H1 (cell line): ENCODE measurements at regions not wholly inside any gene's neighbourhood (a gene's known extent, or its start where the extent isn't known, plus 50 kb on each side); places are given as distances from the start of the nearest gene placed in this dataset.

Source experiments
- CTCF ChIA-PET: fragments of 300-600 bp; sonication (Branson Sonifier 250); formaldehyde crosslinking; loops from one replicate; lab custom pipeline; 2021; ENCODE audit not compliant: partially characterized antibody; lab: Charles Lee
- POLR2A ChIA-PET: fragments of 300-600 bp; sonication (Branson Sonifier 250); formaldehyde crosslinking; loops from one replicate; lab custom pipeline; 2021; ENCODE audit warnings: inconsistent platforms; ENCODE audit not compliant: partially characterized antibody; lab: Charles Lee
- DNase-seq, 2 experiments: peaks; one replicate each; pipeline versions ENCODE4 v3.0.0 to v3.0.0-alpha.2; 2010 to 2022; ENCODE audit warnings: low spot score in 2 of 2, low read depth in 1 of 2, mixed read lengths in 1 of 2
- FAIRE-seq: peaks from 2 replicates; lab custom pipeline; 2011; peaks lifted over from hg19 to GRCh38; lab: Jason Lieb, UNC
- H2AFZ ChIP-seq: 2 replicates; pipeline ENCODE4 v1.8.1; 2012; ENCODE audit warnings: low read length, inconsistent platforms
- H2AK5ac ChIP-seq: 2 replicates; pipeline ENCODE4 v1.6.1; 2013; ENCODE audit warnings: low read depth, low read length
- H2BK120ac ChIP-seq: replicated peaks from 2 replicates; pipeline ENCODE3; 2013; ENCODE audit warnings: low read depth, low read length, inconsistent platforms
- H2BK12ac ChIP-seq: 2 replicates; pipeline ENCODE4 v1.6.1; 2013; ENCODE audit warnings: low read depth, low read length
- H2BK15ac ChIP-seq: 2 replicates; pipeline ENCODE4 v1.6.1; 2013; ENCODE audit warnings: low read length
- H2BK20ac ChIP-seq: 2 replicates; pipeline ENCODE4 v1.6.1; 2013; ENCODE audit warnings: low read length
- H2BK5ac ChIP-seq: 2 replicates; pipeline ENCODE4 v1.6.1; 2013; ENCODE audit warnings: low read depth, low read length
- H3K14ac ChIP-seq: 2 replicates; pipeline ENCODE4 v1.6.1; 2013; ENCODE audit warnings: inconsistent platforms; ENCODE audit not compliant: insufficient read length
- H3K18ac ChIP-seq: 2 replicates; pipeline ENCODE4 v1.6.1; 2013; ENCODE audit warnings: low read length; ENCODE audit errors: extremely low read depth
- H3K23ac ChIP-seq: 2 replicates; pipeline ENCODE4 v1.6.1; 2013; ENCODE audit warnings: inconsistent platforms; ENCODE audit not compliant: insufficient read length
- H3K23me2 ChIP-seq: 2 replicates; pipeline ENCODE4 v1.6.1; 2013; ENCODE audit warnings: low read depth, low read length
- H3K27ac ChIP-seq: 2 replicates; pipeline ENCODE4 v1.6.1; 2011; ENCODE audit warnings: low read depth, low read length, inconsistent platforms
- H3K27me3 ChIP-seq, 4 experiments: replicated peaks in 1 of 4; 1 replicate in 1 of 4; 2 replicates in 3 of 4; pipeline versions ENCODE4 v1.6.1 to v1.8.1; 2011 to 2013; ENCODE audit warnings: low read length in 3 of 4, mild to moderate bottlenecking in 3 of 4, inconsistent platforms in 2 of 4, mixed read lengths in 2 of 4, moderate library complexity in 1 of 4; ENCODE audit not compliant: control insufficient read depth in 3 of 4, insufficient read depth in 3 of 4; ENCODE audit errors: extremely low read depth in 1 of 4
- H3K36me3 ChIP-seq, 4 experiments: 2 replicates each; pipeline versions ENCODE4 v1.6.1 to v1.8.1; 2011 to 2013; ENCODE audit warnings: mild to moderate bottlenecking in 4 of 4, low read length in 3 of 4, moderate library complexity in 2 of 4, control low read depth in 1 of 4, inconsistent platforms in 1 of 4; ENCODE audit not compliant: insufficient read depth in 4 of 4, control insufficient read depth in 2 of 4
- H3K4ac ChIP-seq: replicated peaks from 2 replicates; pipeline ENCODE3; 2013; ENCODE audit warnings: low read length, low read depth, mixed read lengths, inconsistent platforms; ENCODE audit not compliant: insufficient read length
- H3K4me1 ChIP-seq, 4 experiments: replicated peaks in 1 of 4; 1 replicate in 1 of 4; 2 replicates in 3 of 4; pipeline versions ENCODE4 v1.6.1 to v1.8.1; 2011 to 2013; ENCODE audit warnings: low read length in 3 of 4, inconsistent platforms in 2 of 4, mixed read lengths in 1 of 4; ENCODE audit not compliant: insufficient read depth in 4 of 4, control insufficient read depth in 3 of 4
- H3K4me2 ChIP-seq, 2 experiments: 2 replicates each; pipeline versions ENCODE4 v1.6.1 to v1.8.1; 2011 to 2013; ENCODE audit warnings: low read depth in 2 of 2, low read length in 2 of 2, control low read depth in 1 of 2, inconsistent platforms in 1 of 2, mild to moderate bottlenecking in 1 of 2; ENCODE audit not compliant: insufficient read depth in 1 of 2
- H3K4me3 ChIP-seq, 4 experiments: fragments of 200-600, 300-600 bp in 1 of 4; sonication (generic), shearing (Covaris generic), sonication (Bioruptor Twin) in 1 of 4; 2 replicates each; pipeline versions ENCODE4 v1.5.1 to v1.8.1; 2011 to 2016; ENCODE audit warnings: low read length in 4 of 4, low read depth in 3 of 4, control low read depth in 2 of 4, inconsistent platforms in 2 of 4, mild to moderate bottlenecking in 2 of 4, mixed read lengths in 1 of 4, moderate library complexity in 1 of 4; ENCODE audit not compliant: insufficient read depth in 2 of 4; ENCODE audit errors: extremely low read depth in 1 of 4
- H3K56ac ChIP-seq: replicated peaks from 2 replicates; pipeline ENCODE3; 2013; ENCODE audit warnings: low read depth, mild to moderate bottlenecking, mixed read lengths, low read length, inconsistent platforms; ENCODE audit not compliant: insufficient read length
- H3K79me1 ChIP-seq: 2 replicates; pipeline ENCODE4 v1.6.1; 2013; ENCODE audit warnings: low read depth, low read length, control low read depth
- H3K79me2 ChIP-seq, 2 experiments: 2 replicates each; pipeline versions ENCODE4 v1.6.1 to v1.8.1; 2012 to 2013; ENCODE audit warnings: low read length in 2 of 2, mild to moderate bottlenecking in 2 of 2, inconsistent platforms in 1 of 2; ENCODE audit not compliant: insufficient read depth in 2 of 2, control insufficient read depth in 1 of 2
- H3K9ac ChIP-seq, 4 experiments: replicated peaks in 1 of 4; 1 replicate in 1 of 4; 2 replicates in 3 of 4; pipeline versions ENCODE4 v1.6.1 to v1.8.1; 2011 to 2013; ENCODE audit warnings: low read depth in 3 of 4, low read length in 3 of 4, control low read depth in 2 of 4, mild to moderate bottlenecking in 2 of 4, moderate library complexity in 2 of 4, inconsistent platforms in 1 of 4; ENCODE audit errors: extremely low read depth in 1 of 4
- H3K9me3 ChIP-seq, 2 experiments: 2 replicates each; pipeline versions ENCODE4 v1.6.1 to v1.8.1; 2012 to 2013; ENCODE audit warnings: mild to moderate bottlenecking in 2 of 2, moderate library complexity in 2 of 2, control low read depth in 1 of 2, inconsistent platforms in 1 of 2, low read depth in 1 of 2, low read length in 1 of 2, mixed read lengths in 1 of 2; ENCODE audit not compliant: insufficient read depth in 2 of 2
- H4K20me1 ChIP-seq, 2 experiments: replicated peaks in 1 of 2; 2 replicates each; pipeline versions ENCODE3 to v1.8.1; 2011 to 2013; ENCODE audit warnings: inconsistent platforms in 2 of 2, low read length in 2 of 2, mild to moderate bottlenecking in 1 of 2; ENCODE audit not compliant: insufficient read depth in 2 of 2, control insufficient read depth in 1 of 2
- H4K5ac ChIP-seq: 2 replicates; pipeline ENCODE4 v1.6.1; 2013; ENCODE audit warnings: low read length, low read depth, mixed read lengths, inconsistent platforms; ENCODE audit not compliant: insufficient read length
- H4K8ac ChIP-seq: 2 replicates; pipeline ENCODE4 v1.8.0; 2013; ENCODE audit warnings: mild to moderate bottlenecking, moderate library complexity, low read length, inconsistent platforms; ENCODE audit not compliant: insufficient read depth; ENCODE audit errors: extremely low read depth
- H4K91ac ChIP-seq: replicated peaks from 2 replicates; pipeline ENCODE3; 2013; ENCODE audit warnings: low read length, mixed read lengths, inconsistent platforms; ENCODE audit not compliant: insufficient read length
- EP300 ChIP-seq, 2 experiments: IDR thresholded peaks; 1 replicate in 1 of 2; 2 replicates in 1 of 2; pipeline ENCODE4 v1.6.1; 2011 to 2012; ENCODE audit warnings: low read depth in 2 of 2, low read length in 2 of 2, mild to moderate bottlenecking in 2 of 2, borderline replicate concordance in 1 of 2, inconsistent platforms in 1 of 2, moderate library complexity in 1 of 2
- WGBS, 2 experiments: shearing (Covaris generic) in 1 of 2; methylation state at CpG; one replicate each; pipeline versions ENCODE4 v1.1.6 to v1.1.7; 2013 to 2015; ENCODE audit warnings: low lambda C conversion rate in 2 of 2, mixed read lengths in 2 of 2, inconsistent platforms in 1 of 2, low coverage in 1 of 2, missing lambda C conversion rate in 1 of 2; ENCODE audit not compliant: insufficient replicate concordance in 2 of 2, insufficient coverage in 1 of 2, insufficient read length in 1 of 2; ENCODE audit errors: extremely low coverage in 1 of 2, missing lambda C conversion rate in 1 of 2; 5-methylcytosine and 5-hydroxymethylcytosine counted together

- H3K18ac ChIP-seq, result no peak overlapping the region
- CTCF ChIA-PET, result no interaction called here
- no peak overlapping the region for H3K56ac ChIP-seq
- no peaks in the 10 kb centered on the region for H3K9me3 ChIP-seq
- no peak overlapping the region for H2BK120ac ChIP-seq
- no peak overlapping the region for H3K27ac ChIP-seq
- no peak overlapping the region for H2BK5ac ChIP-seq
- DNase-seq (no peak), FAIRE-seq (no peak)
- no peak overlapping the region for H3K9ac ChIP-seq
- no peak overlapping the region for H2BK12ac ChIP-seq
- no peaks in the 10 kb centered on the region for H4K20me1 ChIP-seq
- no peak overlapping the region for H3K4me3 ChIP-seq
- no peaks in the 10 kb centered on the region for H3K4me1 ChIP-seq
- H3K23me2 ChIP-seq, result no peaks in the 10 kb centered on the region
- no peak overlapping the region for H4K8ac ChIP-seq
- no peak overlapping the region for H4K91ac ChIP-seq
- H2AK5ac ChIP-seq, result no peak overlapping the region
- no peak overlapping the region for H4K5ac ChIP-seq
- WGBS, 2 experiments, result 90% methylated on average over 1 of the region's 1 CpG; no CpG with 5 or more reads in 1 of the 2 experiments
- H2AFZ ChIP-seq, result no peak overlapping the region
- no peak overlapping the region for H3K14ac ChIP-seq
- no peaks in the 10 kb centered on the region for H3K36me3 ChIP-seq
- no peaks in the 10 kb centered on the region for H3K79me1 ChIP-seq
- no peaks in the 10 kb centered on the region for H3K79me2 ChIP-seq
- no peak overlapping the region for H3K4me2 ChIP-seq
- H2BK15ac ChIP-seq, result no peak overlapping the region
- H2BK20ac ChIP-seq, result no peak overlapping the region
- H3K4ac ChIP-seq, result no peak overlapping the region
- no peak overlapping the region for H3K23ac ChIP-seq
- TF ChIP-seq EP300 (IDR thresholded peaks at IDR 0.05; ENCODE audit: borderline replicate concordance in 1 of 2, low read depth in 2 of 2, low read length in 2 of 2), result no peak
- POLR2A ChIA-PET, result no interaction called here
- no peaks in the 10 kb centered on the region for H3K27me3 ChIP-seq
Measured at GRCh38 chr2:100753881-100754280, 66.1 kb upstream of the NPAS2 start.
